ENCODE measurements at regions not wholly inside any gene's neighbourhood (a gene's known extent, or its start where the extent isn't known, plus 50 kb on each side); places are given as distances from the start of the nearest gene placed in this dataset.

DNA sequence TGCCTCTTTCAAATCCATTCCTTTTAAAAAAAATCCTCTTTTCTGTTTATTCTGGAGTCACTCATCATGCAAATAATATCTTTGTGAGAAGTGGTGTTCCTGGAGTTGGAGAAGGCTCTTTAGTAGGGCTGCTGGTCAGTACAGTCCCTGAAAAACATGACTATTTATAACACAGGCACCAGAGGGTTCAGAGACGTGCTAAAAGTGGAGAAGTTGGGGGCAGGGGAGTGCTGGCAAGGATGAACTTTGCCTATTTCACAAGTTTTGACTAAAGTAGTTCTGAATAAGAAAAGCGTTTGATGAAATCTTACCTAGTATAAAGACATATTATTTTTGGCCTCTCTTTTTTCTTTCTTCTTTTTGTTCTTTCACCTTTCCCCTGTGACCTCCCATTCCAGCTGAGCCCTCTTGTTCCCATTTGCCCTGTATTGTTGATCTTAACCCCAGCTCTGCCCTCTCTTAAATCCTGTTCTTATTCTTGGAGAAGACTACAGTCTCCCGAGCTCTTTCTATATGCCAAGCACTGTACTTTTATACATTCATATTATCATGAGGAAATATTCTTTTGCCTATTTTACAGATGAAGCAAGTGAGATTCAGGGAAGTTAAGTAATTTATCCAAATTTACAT lies 129.1 kb downstream of the TM9SF2 start:
- ATAC-seq, result no peak
- 72 to 79% methylated on average over 3 of the region's 3 CpGs for WGBS, 2 donors
- H3K4me3 ChIP-seq, result no peak overlapping the region
- H3K27ac ChIP-seq, result no peak overlapping the region
- no peaks in the 10 kb centered on the region for H3K36me3 ChIP-seq (replicated peaks in 1 of 2; ENCODE audit: insufficient read depth in 1 of 2, low read depth in 2 of 2)
- intact Hi-C loops (cut with DNase I), result no loop called here
- no peaks in the 10 kb centered on the region for H3K9me3 ChIP-seq
- no peaks in the 10 kb centered on the region for H3K27me3 ChIP-seq
- TF ChIP-seq, protein P1, sequence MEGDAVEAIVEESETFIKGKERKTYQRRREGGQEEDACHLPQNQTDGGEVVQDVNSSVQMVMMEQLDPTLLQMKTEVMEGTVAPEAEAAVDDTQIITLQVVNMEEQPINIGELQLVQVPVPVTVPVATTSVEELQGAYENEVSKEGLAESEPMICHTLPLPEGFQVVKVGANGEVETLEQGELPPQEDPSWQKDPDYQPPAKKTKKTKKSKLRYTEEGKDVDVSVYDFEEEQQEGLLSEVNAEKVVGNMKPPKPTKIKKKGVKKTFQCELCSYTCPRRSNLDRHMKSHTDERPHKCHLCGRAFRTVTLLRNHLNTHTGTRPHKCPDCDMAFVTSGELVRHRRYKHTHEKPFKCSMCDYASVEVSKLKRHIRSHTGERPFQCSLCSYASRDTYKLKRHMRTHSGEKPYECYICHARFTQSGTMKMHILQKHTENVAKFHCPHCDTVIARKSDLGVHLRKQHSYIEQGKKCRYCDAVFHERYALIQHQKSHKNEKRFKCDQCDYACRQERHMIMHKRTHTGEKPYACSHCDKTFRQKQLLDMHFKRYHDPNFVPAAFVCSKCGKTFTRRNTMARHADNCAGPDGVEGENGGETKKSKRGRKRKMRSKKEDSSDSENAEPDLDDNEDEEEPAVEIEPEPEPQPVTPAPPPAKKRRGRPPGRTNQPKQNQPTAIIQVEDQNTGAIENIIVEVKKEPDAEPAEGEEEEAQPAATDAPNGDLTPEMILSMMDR (IDR thresholded peaks at IDR 0.05), result no peak
- no peak for TF ChIP-seq POLR2A (IDR thresholded peaks at IDR 0.05)
- no peak for DNase-seq
- H3K4me1 ChIP-seq, result no peaks in the 10 kb centered on the region

DNA sequence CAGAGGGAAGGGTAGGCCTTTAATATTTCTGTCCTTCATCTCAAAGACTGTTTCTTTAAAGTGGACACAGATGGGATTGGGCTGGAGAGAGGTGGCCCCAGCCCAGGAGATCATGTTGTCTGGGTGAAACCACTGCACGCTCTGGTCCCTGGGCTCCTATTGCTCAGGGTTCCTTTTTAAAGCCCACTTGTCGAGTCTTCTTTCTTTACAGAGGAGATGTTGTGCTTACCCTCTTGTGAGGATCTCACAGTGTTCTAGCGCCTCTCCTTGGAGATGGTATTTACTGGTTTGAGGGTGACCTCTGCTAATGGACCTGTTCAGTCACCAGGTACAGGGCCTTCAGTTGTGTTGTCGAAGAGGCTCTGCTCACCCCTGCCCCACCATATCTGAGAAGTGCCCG lies 128.4 kb downstream of the TM9SF2 start:
- ATAC-seq (no peak), DNase-seq (no peak)
- H3K27me3 ChIP-seq, result no peaks in the 10 kb centered on the region
- no peak for TF ChIP-seq POLR2A (IDR thresholded peaks at IDR 0.05)
- TF ChIP-seq, protein P1 (IDR thresholded peaks at IDR 0.05), result no peak
- H3K4me3 ChIP-seq, result no peak overlapping the region
- H3K36me3 ChIP-seq (replicated peaks in 1 of 2; ENCODE audit: insufficient read depth in 1 of 2, low read depth in 2 of 2), result no peaks in the 10 kb centered on the region
- no peaks in the 10 kb centered on the region for H3K4me1 ChIP-seq
- no peak overlapping the region for H3K27ac ChIP-seq
- H3K9me3 ChIP-seq, result no peaks in the 10 kb centered on the region
- intact Hi-C loops (cut with DNase I), result no loop called here
- WGBS, 2 donors, result 89 to 96% methylated on average over 4 to 5 of the region's 5 CpGs

- no peaks in the 10 kb centered on the region for H3K27me3 ChIP-seq
- no peak for ATAC-seq
- no peak overlapping the region for H3K27ac ChIP-seq
These were observed 127.2 kb downstream of the TM9SF2 start for GRCh38 chr13:99628442-99628841.

GRCh38 chr13:99626461-99627082 lies 125.3 kb downstream of the TM9SF2 start:
- DNase-seq (peak in 1 of 4 donors; percentile 14), ATAC-seq (peak; percentile 53)
- no peaks in the 10 kb centered on the region for H3K27me3 ChIP-seq
- no peaks in the 10 kb centered on the region for H3K9me3 ChIP-seq
- H3K4me1 ChIP-seq, result no peaks in the 10 kb centered on the region
- 65 to 72% methylated on average over 8 of the region's 8 CpGs for WGBS, 2 donors
- intact Hi-C loops (cut with DNase I), result no loop called here
- no peak overlapping the region for H3K4me3 ChIP-seq
- TF ChIP-seq POLR2A (IDR thresholded peaks at IDR 0.05), result no peak
- TF ChIP-seq, protein P1 (IDR thresholded peaks at IDR 0.05), result no peak
- H3K27ac ChIP-seq, result no peak overlapping the region
- H3K36me3 ChIP-seq (replicated peaks in 1 of 2; ENCODE audit: insufficient read depth in 1 of 2, low read depth in 2 of 2), result no peaks in the 10 kb centered on the region

More at GRCh38 chr13:99628442-99628841, 127.2 kb downstream of the TM9SF2 start:
- intact Hi-C loops (cut with DNase I), result no loop called here
- TF ChIP-seq POLR2A (IDR thresholded peaks at IDR 0.05), result no peak
- TF ChIP-seq, protein P1 (IDR thresholded peaks at IDR 0.05), result no peak
- DNase-seq, result no peak
- H3K9me3 ChIP-seq, result no peaks in the 10 kb centered on the region
- no peaks in the 10 kb centered on the region for H3K4me1 ChIP-seq
- H3K36me3 ChIP-seq (replicated peaks in 1 of 2; ENCODE audit: insufficient read depth in 1 of 2, low read depth in 2 of 2), result no peaks in the 10 kb centered on the region
- H3K4me3 ChIP-seq, result no peak overlapping the region
